Body of pancreas (tissue), 4 donors: ENCODE measurements at regions not wholly inside any gene's neighbourhood (a gene's known extent, or its start where the extent isn't known, plus 50 kb on each side); places are given as distances from the start of the nearest gene placed in this dataset.
"Not testable (repeated sequence)": the region's sequence is repeated elsewhere in the genome, so short reads cannot be mapped to it uniquely, and the experiment has no call there.

Source experiments
- POLR2A ChIP-seq, 3 donors: fragments of 450-650 bp; IDR thresholded peaks; one replicate each; pipeline ENCODE4 v1.6.1; 2016; ENCODE audit warnings: antibody characterized with exemption in 3 of 3, mild to moderate bottlenecking in 2 of 3
- TF ChIP-seq, protein P1 (sequence below), 7 experiments: fragments of 450-650 bp in 4 of 7; fragments of 200-600 bp in 3 of 7; sonication (generic) in 3 of 7; IDR thresholded peaks; one replicate each; pipeline ENCODE4 v1.5.1; 2016 to 2019; ENCODE audit warnings: antibody characterized with exemption in 7 of 7

DNA sequence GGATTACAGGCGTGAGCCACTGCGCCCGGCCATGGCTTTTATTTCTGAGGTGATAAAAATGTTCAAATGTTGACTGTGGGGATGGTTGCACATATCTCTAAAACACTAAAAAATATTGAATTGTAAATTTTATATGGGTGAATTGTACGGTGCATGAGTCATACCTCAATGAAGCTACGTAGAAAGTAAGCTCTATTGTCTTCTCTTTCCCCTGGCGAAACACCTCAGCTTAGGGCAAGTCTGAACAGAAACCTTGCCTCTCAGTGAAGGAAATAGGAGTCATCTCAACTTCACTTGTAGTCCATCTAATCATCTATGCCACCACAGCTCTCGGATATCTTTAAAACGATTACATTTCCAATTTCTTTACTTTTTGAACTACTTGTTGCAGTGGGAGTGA lies 238.2 kb downstream of the SPATA31A6 start:
- TF ChIP-seq, protein P1, sequence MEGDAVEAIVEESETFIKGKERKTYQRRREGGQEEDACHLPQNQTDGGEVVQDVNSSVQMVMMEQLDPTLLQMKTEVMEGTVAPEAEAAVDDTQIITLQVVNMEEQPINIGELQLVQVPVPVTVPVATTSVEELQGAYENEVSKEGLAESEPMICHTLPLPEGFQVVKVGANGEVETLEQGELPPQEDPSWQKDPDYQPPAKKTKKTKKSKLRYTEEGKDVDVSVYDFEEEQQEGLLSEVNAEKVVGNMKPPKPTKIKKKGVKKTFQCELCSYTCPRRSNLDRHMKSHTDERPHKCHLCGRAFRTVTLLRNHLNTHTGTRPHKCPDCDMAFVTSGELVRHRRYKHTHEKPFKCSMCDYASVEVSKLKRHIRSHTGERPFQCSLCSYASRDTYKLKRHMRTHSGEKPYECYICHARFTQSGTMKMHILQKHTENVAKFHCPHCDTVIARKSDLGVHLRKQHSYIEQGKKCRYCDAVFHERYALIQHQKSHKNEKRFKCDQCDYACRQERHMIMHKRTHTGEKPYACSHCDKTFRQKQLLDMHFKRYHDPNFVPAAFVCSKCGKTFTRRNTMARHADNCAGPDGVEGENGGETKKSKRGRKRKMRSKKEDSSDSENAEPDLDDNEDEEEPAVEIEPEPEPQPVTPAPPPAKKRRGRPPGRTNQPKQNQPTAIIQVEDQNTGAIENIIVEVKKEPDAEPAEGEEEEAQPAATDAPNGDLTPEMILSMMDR (IDR thresholded peaks at IDR 0.05), result not testable (repeated sequence)
- TF ChIP-seq POLR2A (IDR thresholded peaks at IDR 0.05), result not testable (repeated sequence)
